ENCODE measurements at regions not wholly inside any gene's neighbourhood (a gene's known extent, or its start where the extent isn't known, plus 50 kb on each side); places are given as distances from the start of the nearest gene placed in this dataset.
"Not testable (repeated sequence)": the region's sequence is repeated elsewhere in the genome, so short reads cannot be mapped to it uniquely, and the experiment has no call there.

DNA sequence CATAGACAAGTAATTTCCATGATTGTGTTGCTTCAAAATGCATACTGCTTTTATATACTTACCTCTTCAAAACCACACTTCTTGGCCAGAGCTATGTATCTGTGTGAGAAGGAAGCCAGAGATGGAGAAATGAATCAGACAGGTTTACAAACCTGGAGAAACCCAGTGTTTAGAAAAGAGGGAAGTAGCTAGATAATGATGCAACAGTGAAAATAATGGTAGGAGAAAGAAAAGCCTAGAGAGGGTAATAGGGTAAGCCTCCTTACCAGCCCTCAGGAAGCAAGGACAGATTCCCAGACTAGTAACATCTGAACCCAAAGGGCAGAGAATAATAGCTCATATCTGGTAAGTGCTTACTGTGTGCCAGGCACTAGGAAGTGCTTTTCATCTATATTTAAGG is 250.3 kb upstream of the CDH11 start:
- Histone ChIP-seq H3K4me3 (no peak overlapping the region), H3K36me3 (ENCODE audit: insufficient read depth, low read length) (no peaks in the 10 kb centered on the region), H3K9me3 (ENCODE audit: low read depth, low read length) (no peaks in the 10 kb centered on the region), H3K27ac (no peak overlapping the region), H3K9ac (ENCODE audit: insufficient read length) (no peak overlapping the region)
- TF ChIP-seq EZH2 (IDR thresholded peaks at IDR 0.05): no peak
- TF ChIP-seq FOXP2 (optimal IDR thresholded peaks at IDR 0.05; ENCODE audit: control extremely low read depth, extremely low read length, insufficient read depth): no peak
- TF ChIP-seq POLR2AphosphoS5 (IDR thresholded peaks at IDR 0.05; ENCODE audit: borderline replicate concordance, low read depth, low read length): no peak
- DNase-seq (ENCODE audit: low read depth, low spot score): no peak

DNA sequence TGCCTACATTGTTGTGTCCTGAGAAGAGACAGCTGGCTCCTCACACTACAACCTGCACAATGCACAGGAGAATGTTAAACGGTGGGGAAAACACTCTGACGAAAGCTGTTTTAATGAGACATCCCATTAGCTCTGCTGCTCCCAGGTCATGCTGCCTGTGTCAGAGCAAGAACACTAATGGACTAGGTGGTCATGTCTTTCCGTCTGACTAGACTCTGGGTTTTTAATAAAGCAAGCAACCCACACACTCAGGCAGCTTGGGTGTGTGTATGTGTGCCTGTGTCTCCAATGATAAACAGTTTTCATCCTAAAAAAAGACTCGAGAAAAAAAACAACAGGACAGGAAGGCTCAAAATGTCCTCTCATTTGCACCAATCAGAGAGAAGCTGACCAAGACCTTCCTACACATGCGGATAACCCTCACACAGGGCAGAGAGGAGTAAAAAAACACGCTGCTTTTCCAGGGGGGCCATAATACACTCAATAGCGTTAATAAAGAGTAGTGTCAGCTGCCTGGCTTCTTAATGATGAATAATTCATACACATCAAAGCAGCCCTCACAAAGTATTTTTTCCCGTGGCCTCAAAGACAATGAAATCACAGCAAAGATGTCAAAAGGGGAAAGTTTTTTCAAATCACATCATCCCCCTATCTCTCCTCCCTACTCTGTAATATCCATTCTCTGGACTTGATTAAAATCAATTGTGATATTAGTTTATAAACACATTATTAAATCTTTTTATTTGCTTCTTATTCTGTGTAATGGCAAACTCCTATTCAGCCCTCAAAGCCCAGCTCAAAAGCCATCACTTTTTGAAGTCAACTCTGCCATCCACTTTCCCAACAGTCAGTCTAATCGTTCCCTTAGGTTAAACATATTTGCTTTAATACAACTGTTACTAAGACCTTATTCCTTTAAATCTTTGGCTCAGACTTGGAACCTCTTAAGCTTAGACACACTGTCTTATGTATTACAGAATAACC is 244.2 kb upstream of the CDH11 start:
- no peak for DNase-seq (ENCODE audit: low read depth, low spot score)
- Histone ChIP-seq H3K9ac (ENCODE audit: insufficient read length) (no peak overlapping the region), H3K4me3 (no peak overlapping the region), H3K27ac (no peak overlapping the region), H3K36me3 (ENCODE audit: insufficient read depth, low read length) (no peaks in the 10 kb centered on the region), H3K9me3 (ENCODE audit: low read depth, low read length) (no peaks in the 10 kb centered on the region)
- TF ChIP-seq FOXP2 (optimal IDR thresholded peaks at IDR 0.05; ENCODE audit: control extremely low read depth, extremely low read length, insufficient read depth) (no peak), POLR2AphosphoS5 (IDR thresholded peaks at IDR 0.05; ENCODE audit: borderline replicate concordance, low read depth, low read length) (no peak), EZH2 (IDR thresholded peaks at IDR 0.05) (no peak)

DNA sequence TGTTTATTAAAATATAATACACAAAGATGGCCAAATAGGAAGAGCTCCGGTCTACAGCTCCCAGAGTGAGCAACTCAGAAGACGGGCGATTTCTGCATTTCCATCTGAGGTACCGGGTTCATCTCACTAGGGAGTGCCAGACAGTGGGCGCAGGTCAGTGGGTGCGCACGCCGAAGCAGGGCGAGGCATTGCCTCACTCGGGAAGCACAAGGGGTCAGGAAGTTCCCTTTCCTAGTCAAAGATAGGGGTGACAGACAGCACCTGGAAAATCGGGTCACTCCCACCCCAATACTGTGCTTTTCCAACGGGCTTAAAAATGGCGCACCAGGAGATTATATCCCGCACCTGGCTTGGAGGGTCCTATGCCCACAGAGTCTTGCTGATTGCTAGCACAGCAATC is 234.9 kb upstream of the CDH11 start:
- H3K4me3 ChIP-seq; H3K36me3 ChIP-seq (ENCODE audit: insufficient read depth, low read length); DNase-seq (ENCODE audit: low read depth, low spot score); H3K9ac ChIP-seq (ENCODE audit: insufficient read length); H3K27ac ChIP-seq; H3K9me3 ChIP-seq (ENCODE audit: low read depth, low read length): not testable (repeated sequence)

DNA sequence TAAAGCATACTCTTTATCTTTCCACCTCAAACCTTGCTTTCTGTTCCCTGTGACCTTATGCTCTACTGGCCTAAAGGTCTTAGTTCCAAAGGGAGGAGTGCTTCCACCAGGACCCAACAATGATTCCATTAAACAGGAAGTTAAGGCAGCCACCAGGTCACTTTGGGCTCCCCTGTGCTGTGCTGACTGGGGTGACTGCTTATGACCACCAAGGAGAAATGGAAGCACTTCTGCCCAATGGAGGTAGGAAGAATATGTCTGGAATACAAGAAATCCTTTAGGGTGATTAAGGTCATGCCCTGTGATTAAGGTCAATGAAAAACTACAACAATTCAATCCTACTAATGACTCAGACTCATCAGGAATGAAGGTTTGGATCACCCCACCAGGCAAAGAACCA is 233.8 kb upstream of the CDH11 start:
- Histone ChIP-seq H3K36me3 (ENCODE audit: insufficient read depth, low read length) (no peaks in the 10 kb centered on the region), H3K4me3 (no peak overlapping the region), H3K9me3 (ENCODE audit: low read depth, low read length) (no peaks in the 10 kb centered on the region), H3K27ac (no peak overlapping the region), H3K9ac (ENCODE audit: insufficient read length) (no peak overlapping the region)
- TF ChIP-seq EZH2 (IDR thresholded peaks at IDR 0.05) (no peak), FOXP2 (optimal IDR thresholded peaks at IDR 0.05; ENCODE audit: control extremely low read depth, extremely low read length, insufficient read depth) (no peak), POLR2AphosphoS5 (IDR thresholded peaks at IDR 0.05; ENCODE audit: borderline replicate concordance, low read depth, low read length) (no peak)
- no peak for DNase-seq (ENCODE audit: low read depth, low spot score)

DNA sequence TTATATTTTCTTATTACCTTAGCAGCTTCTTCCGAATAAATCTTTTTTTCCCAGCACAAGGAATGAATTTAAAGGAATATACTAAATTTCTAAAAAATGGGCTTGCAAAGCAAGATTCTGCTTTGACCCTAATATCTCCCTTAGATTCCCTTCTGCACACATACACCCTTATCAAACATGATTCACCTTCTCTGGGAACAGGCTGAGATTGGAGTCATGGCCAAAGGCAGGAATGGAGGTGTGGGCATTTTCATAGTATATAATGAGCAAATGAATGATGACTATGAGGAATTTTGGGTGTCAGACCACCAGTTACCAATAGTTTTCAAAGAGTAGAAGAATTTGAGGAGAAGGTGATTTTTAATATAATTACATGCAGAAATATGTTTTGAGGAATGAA is 231.3 kb upstream of the CDH11 start:
- H3K27ac ChIP-seq: no peak overlapping the region
- no peak for DNase-seq (ENCODE audit: low read depth, low spot score)
- no peaks in the 10 kb centered on the region for H3K9me3 ChIP-seq (ENCODE audit: low read depth, low read length)
- no peaks in the 10 kb centered on the region for H3K36me3 ChIP-seq (ENCODE audit: insufficient read depth, low read length)
- H3K4me3 ChIP-seq: no peak overlapping the region
- H3K9ac ChIP-seq (ENCODE audit: insufficient read length): no peak overlapping the region
- TF ChIP-seq FOXP2 (optimal IDR thresholded peaks at IDR 0.05; ENCODE audit: control extremely low read depth, extremely low read length, insufficient read depth): no peak
- no peak for TF ChIP-seq EZH2 (IDR thresholded peaks at IDR 0.05)
- TF ChIP-seq POLR2AphosphoS5 (IDR thresholded peaks at IDR 0.05; ENCODE audit: borderline replicate concordance, low read depth, low read length): no peak

DNA sequence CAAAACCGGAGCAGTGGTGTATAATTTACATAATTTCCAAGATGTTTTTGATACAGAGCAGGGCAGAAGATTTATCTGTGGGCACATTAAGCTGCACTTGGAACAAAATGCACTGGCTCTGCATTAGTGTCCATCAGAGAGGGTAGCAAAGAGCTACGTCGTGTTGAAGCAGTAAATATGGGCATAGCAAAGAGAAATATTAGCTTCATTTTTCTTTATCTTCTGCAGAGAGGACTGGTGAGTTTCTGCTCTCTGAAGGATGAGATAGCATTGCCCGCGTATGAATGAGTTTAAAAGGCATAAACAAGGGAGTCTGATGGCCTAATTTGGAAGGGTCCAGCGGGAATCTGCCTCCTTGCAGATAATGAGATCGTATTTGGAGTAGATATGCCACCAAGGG is 227.8 kb upstream of the CDH11 start:
- DNase-seq (ENCODE audit: low read depth, low spot score): no peak
- H3K36me3 ChIP-seq (ENCODE audit: insufficient read depth, low read length): no peaks in the 10 kb centered on the region
- no peaks in the 10 kb centered on the region for H3K9me3 ChIP-seq (ENCODE audit: low read depth, low read length)
- no peak overlapping the region for H3K9ac ChIP-seq (ENCODE audit: insufficient read length)
- TF ChIP-seq POLR2AphosphoS5 (IDR thresholded peaks at IDR 0.05; ENCODE audit: borderline replicate concordance, low read depth, low read length) (no peak), EZH2 (IDR thresholded peaks at IDR 0.05) (no peak), FOXP2 (optimal IDR thresholded peaks at IDR 0.05; ENCODE audit: control extremely low read depth, extremely low read length, insufficient read depth) (no peak)
- H3K27ac ChIP-seq: no peak overlapping the region
- H3K4me3 ChIP-seq: no peak overlapping the region

DNA sequence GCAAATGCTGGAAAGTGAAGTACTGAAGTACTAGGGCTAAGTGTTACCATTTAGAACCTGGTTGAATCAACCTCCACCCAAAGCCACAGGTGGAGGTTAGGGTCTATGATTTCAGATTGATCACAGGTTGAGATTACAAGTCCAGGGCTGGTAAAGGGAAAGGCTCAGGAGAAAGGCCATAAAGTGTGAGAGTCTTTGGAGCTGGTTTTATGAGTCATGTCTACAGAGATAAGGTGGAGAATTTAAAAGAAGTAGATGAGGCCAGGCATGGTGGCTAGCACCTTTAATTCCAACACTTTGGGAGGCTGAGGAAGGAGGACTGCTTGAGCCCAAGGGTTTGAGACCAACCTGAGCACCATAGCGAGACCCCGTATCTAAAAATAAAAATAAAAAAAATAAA is 221.7 kb upstream of the CDH11 start:
- no peak for DNase-seq (ENCODE audit: low read depth, low spot score)
- H3K4me3 ChIP-seq: no peak overlapping the region
- TF ChIP-seq POLR2AphosphoS5 (IDR thresholded peaks at IDR 0.05; ENCODE audit: borderline replicate concordance, low read depth, low read length) (no peak), FOXP2 (optimal IDR thresholded peaks at IDR 0.05; ENCODE audit: control extremely low read depth, extremely low read length, insufficient read depth) (no peak), EZH2 (IDR thresholded peaks at IDR 0.05) (no peak)
- no peaks in the 10 kb centered on the region for H3K9me3 ChIP-seq (ENCODE audit: low read depth, low read length)
- no peaks in the 10 kb centered on the region for H3K36me3 ChIP-seq (ENCODE audit: insufficient read depth, low read length)
- H3K9ac ChIP-seq (ENCODE audit: insufficient read length): no peak overlapping the region
- H3K27ac ChIP-seq: no peak overlapping the region

DNA sequence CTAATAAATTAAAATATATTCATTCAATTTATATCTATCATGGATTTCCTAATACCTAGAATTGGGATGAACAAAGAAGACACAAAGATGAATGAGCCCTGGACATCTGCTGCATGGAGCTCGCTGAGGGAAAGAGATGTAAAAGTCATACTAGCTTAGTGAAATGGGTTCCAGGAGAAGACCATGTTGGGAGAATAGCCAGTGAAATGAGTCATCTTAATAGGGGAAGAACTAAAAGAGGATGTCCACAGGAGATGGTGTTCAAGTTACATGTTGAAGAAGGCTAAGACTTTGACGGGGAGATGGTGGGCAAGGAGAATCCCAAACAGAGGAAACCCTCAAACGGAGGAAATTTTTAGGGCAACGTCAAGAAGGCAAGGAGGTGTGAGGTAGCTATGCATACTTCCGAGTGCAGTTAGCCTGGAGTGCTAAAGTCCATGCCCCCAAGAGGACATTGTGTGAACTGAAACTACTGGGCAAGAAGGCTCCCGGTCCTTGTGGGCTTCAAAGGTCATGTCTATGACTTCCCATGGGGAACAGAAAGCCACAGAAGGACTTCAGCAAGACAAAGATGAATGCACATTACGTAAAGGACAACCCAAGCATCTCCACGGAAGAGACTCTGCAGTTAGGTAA is 220.5 kb upstream of the CDH11 start:
- no peak for DNase-seq (ENCODE audit: low read depth, low spot score)
- no peaks in the 10 kb centered on the region for H3K36me3 ChIP-seq (ENCODE audit: insufficient read depth, low read length)
- H3K27ac ChIP-seq: no peak overlapping the region
- TF ChIP-seq FOXP2 (optimal IDR thresholded peaks at IDR 0.05; ENCODE audit: control extremely low read depth, extremely low read length, insufficient read depth) (no peak), EZH2 (IDR thresholded peaks at IDR 0.05) (no peak), POLR2AphosphoS5 (IDR thresholded peaks at IDR 0.05; ENCODE audit: borderline replicate concordance, low read depth, low read length) (no peak)
- H3K9ac ChIP-seq (ENCODE audit: insufficient read length): no peak overlapping the region
- H3K4me3 ChIP-seq: no peak overlapping the region
- no peaks in the 10 kb centered on the region for H3K9me3 ChIP-seq (ENCODE audit: low read depth, low read length)
